HEK293 (cell line): ENCODE measurements at regions not wholly inside any gene's neighbourhood (a gene's known extent, or its start where the extent isn't known, plus 50 kb on each side); places are given as distances from the start of the nearest gene placed in this dataset.

Experiments
- CTCF ChIA-PET: fragments of 350-600 bp; formaldehyde crosslinking; extraction: SDS; loops from one replicate; lab custom pipeline; 2021; ENCODE audit warnings: antibody characterized with exemption; lab: Yijun Ruan, JAX
- POLR2A ChIA-PET: fragments of 300-600 bp; formaldehyde crosslinking; extraction: SDS; loops from one replicate; lab custom pipeline; 2020; ENCODE audit warnings: antibody characterized with exemption, inconsistent platforms; lab: Yijun Ruan, JAX
- H3K27ac ChIP-seq: fragments of 200-500 bp; sonication (Bioruptor generic); 2 replicates; pipeline ENCODE4 v1.5.1; 2014; ENCODE audit warnings: low read depth, low read length, control low read depth, inconsistent platforms; ENCODE audit errors: extremely low read depth
- H3K36me3 ChIP-seq, 2 experiments: fragments of 200-500 bp in 1 of 2; sonication (Bioruptor generic) in 1 of 2; 1 replicate in 1 of 2; 2 replicates in 1 of 2; pipeline ENCODE4 v1.5.1; 2014 to 2017; ENCODE audit warnings: inconsistent platforms in 2 of 2, low read length in 2 of 2; ENCODE audit not compliant: control insufficient read depth in 2 of 2, insufficient read depth in 1 of 2
- H3K4me1 ChIP-seq: fragments of 200-500 bp; sonication (Bioruptor generic); 2 replicates; pipeline ENCODE4 v1.5.1; 2014; ENCODE audit warnings: mild to moderate bottlenecking, low read length, inconsistent platforms; ENCODE audit not compliant: control insufficient read depth, insufficient read depth
- H3K4me3 ChIP-seq: 2 replicates; pipeline ENCODE4 v1.5.1; 2011; ENCODE audit warnings: low read depth, mild to moderate bottlenecking, control low read depth, low read length, moderate library complexity
- H3K9me3 ChIP-seq: fragments of 200-500 bp; sonication (Bioruptor generic); 2 replicates; pipeline ENCODE4 v1.5.1; 2014; ENCODE audit warnings: low read depth, low read length, inconsistent platforms; ENCODE audit not compliant: control insufficient read depth, insufficient read depth
- KLF10 ChIP-seq: fragments of 450-650 bp; IDR thresholded peaks from 2 replicates; pipeline ENCODE4 v1.5.1; 2018; ENCODE audit warnings: missing biosample characterization, mild to moderate bottlenecking, missing genetic modification characterization
- OVOL3 ChIP-seq: fragments of 450-650 bp; formaldehyde crosslinking; IDR thresholded peaks from 2 replicates; pipeline ENCODE4 v1.5.1; 2016; ENCODE audit warnings: missing biosample characterization, missing genetic modification characterization
- SCRT2 ChIP-seq: fragments of 450-650 bp; formaldehyde crosslinking; IDR thresholded peaks from 2 replicates; pipeline ENCODE4 v1.5.1; 2016; ENCODE audit warnings: missing biosample characterization, missing genetic modification characterization
- ZBTB17 ChIP-seq: fragments of 450-650 bp; formaldehyde crosslinking; IDR thresholded peaks from 2 replicates; pipeline ENCODE4 v1.5.1; 2016; ENCODE audit warnings: missing biosample characterization, missing genetic modification characterization
- ZNF2 ChIP-seq: fragments of 450-650 bp; formaldehyde crosslinking; IDR thresholded peaks from 2 replicates; pipeline ENCODE4 v1.5.1; 2016; ENCODE audit warnings: missing biosample characterization, missing genetic modification characterization
- ZNF214 ChIP-seq: fragments of 450-650 bp; formaldehyde crosslinking; IDR thresholded peaks from 2 replicates; pipeline ENCODE4 v1.5.1; 2017; ENCODE audit warnings: missing biosample characterization, mild to moderate bottlenecking, missing genetic modification characterization, borderline replicate concordance
- ZNF239 ChIP-seq: fragments of 450-650 bp; formaldehyde crosslinking; IDR thresholded peaks from 2 replicates; pipeline ENCODE4 v1.5.1; 2016; ENCODE audit warnings: missing biosample characterization, missing genetic modification characterization
- ZNF302 ChIP-seq: fragments of 450-650 bp; formaldehyde crosslinking; IDR thresholded peaks from 2 replicates; pipeline ENCODE4 v1.5.1; 2016; ENCODE audit warnings: missing biosample characterization, missing genetic modification characterization, low read depth
- ZNF354C ChIP-seq: fragments of 450-650 bp; formaldehyde crosslinking; IDR thresholded peaks from 2 replicates; pipeline ENCODE4 v1.5.1; 2016; ENCODE audit warnings: missing biosample characterization, missing genetic modification characterization, low read depth, borderline replicate concordance
- ZNF521 ChIP-seq: fragments of 450-650 bp; formaldehyde crosslinking; IDR thresholded peaks from 2 replicates; pipeline ENCODE4 v1.5.1; 2017; ENCODE audit warnings: missing biosample characterization, mild to moderate bottlenecking, missing genetic modification characterization
- ZNF544 ChIP-seq: fragments of 450-650 bp; formaldehyde crosslinking; IDR thresholded peaks from 2 replicates; pipeline ENCODE4 v1.5.0; 2017; ENCODE audit warnings: missing biosample characterization, missing genetic modification characterization
- ZNF610 ChIP-seq: fragments of 450-650 bp; formaldehyde crosslinking; IDR thresholded peaks from 2 replicates; pipeline ENCODE4 v1.5.1; 2016; ENCODE audit warnings: missing biosample characterization, missing genetic modification characterization, borderline replicate concordance
- ZNF747 ChIP-seq: fragments of 450-650 bp; formaldehyde crosslinking; IDR thresholded peaks from 2 replicates; pipeline ENCODE4 v1.5.1; 2016; ENCODE audit warnings: missing biosample characterization, missing genetic modification characterization
- ZNF792 ChIP-seq: fragments of 450-650 bp; formaldehyde crosslinking; IDR thresholded peaks from 2 replicates; pipeline ENCODE4 v1.5.1; 2016; ENCODE audit warnings: missing biosample characterization, missing genetic modification characterization
- TF ChIP-seq, protein P1 (sequence below): fragments of 450-650 bp; formaldehyde crosslinking; IDR thresholded peaks from 2 replicates; pipeline ENCODE4 v1.5.1; 2016; ENCODE audit warnings: missing biosample characterization, missing genetic modification characterization, borderline replicate concordance
- TF ChIP-seq, protein P2 (sequence below): fragments of 450-650 bp; formaldehyde crosslinking; conservative IDR thresholded peaks from 2 replicates; pipeline ENCODE4 v1.5.1; 2016; ENCODE audit warnings: low read depth, missing biosample characterization, missing genetic modification characterization
- TF ChIP-seq, protein P3 (sequence below): fragments of 450-650 bp; formaldehyde crosslinking; IDR thresholded peaks from 2 replicates; pipeline ENCODE4 v1.5.1; 2016; ENCODE audit warnings: missing biosample characterization, missing genetic modification characterization

DNA sequence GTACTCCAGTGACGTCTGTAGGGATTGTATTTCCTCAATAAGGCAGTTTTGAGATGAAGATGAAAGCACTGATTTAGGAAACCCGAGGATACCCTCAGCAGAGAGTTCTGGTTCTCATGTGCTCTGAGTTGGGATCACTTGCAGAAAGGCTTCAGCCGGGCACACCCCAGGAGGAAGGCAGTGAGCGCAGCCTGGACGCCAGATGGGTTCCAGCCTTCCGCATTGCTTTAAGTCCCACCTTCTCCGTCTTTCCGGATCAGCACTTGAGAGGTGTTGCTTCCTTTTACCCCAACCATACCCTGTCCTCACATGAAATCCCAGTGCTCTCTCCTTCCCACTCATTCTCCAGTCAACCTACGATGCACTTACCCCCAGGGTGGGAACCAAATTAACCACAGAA lies 239.5 kb upstream of the CADM1 start:
- Histone ChIP-seq H3K4me1 (no peaks in the 10 kb centered on the region), H3K9me3 (no peaks in the 10 kb centered on the region), H3K36me3 (no peaks in the 10 kb centered on the region), H3K4me3 (no peak overlapping the region), H3K27ac (no peak overlapping the region)
- CTCF ChIA-PET, result no interaction called here
- no peak for TF ChIP-seq ZBTB17 (tag by site-specific recombination)
- no peak for TF ChIP-seq ZNF354C (tag by site-specific recombination)
- TF ChIP-seq ZNF214, result no peak
- TF ChIP-seq SCRT2, result no peak
- no peak for TF ChIP-seq ZNF302 (tag by site-specific recombination)
- TF ChIP-seq ZNF239 (tag by site-specific recombination), result no peak
- no peak for TF ChIP-seq ZNF521 (tag by site-specific recombination)
- no peak for TF ChIP-seq ZNF2
- TF ChIP-seq, protein P1, sequence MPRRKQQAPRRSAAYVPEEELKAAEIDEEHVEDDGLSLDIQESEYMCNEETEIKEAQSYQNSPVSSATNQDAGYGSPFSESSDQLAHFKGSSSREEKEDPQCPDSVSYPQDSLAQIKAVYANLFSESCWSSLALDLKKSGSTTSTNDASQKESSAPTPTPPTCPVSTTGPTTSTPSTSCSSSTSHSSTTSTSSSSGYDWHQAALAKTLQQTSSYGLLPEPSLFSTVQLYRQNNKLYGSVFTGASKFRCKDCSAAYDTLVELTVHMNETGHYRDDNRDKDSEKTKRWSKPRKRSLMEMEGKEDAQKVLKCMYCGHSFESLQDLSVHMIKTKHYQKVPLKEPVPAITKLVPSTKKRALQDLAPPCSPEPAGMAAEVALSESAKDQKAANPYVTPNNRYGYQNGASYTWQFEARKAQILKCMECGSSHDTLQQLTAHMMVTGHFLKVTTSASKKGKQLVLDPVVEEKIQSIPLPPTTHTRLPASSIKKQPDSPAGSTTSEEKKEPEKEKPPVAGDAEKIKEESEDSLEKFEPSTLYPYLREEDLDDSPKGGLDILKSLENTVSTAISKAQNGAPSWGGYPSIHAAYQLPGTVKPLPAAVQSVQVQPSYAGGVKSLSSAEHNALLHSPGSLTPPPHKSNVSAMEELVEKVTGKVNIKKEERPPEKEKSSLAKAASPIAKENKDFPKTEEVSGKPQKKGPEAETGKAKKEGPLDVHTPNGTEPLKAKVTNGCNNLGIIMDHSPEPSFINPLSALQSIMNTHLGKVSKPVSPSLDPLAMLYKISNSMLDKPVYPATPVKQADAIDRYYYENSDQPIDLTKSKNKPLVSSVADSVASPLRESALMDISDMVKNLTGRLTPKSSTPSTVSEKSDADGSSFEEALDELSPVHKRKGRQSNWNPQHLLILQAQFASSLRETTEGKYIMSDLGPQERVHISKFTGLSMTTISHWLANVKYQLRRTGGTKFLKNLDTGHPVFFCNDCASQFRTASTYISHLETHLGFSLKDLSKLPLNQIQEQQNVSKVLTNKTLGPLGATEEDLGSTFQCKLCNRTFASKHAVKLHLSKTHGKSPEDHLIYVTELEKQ (tag by site-specific recombination), result no peak
- no peak for TF ChIP-seq ZNF544 (tag by site-specific recombination)
- TF ChIP-seq ZNF747 (tag by site-specific recombination), result no peak
- TF ChIP-seq ZNF610, result no peak
- TF ChIP-seq KLF10 (tag by site-specific recombination), result no peak
- TF ChIP-seq ZNF792, result no peak
- POLR2A ChIA-PET, result no interaction called here

DNA sequence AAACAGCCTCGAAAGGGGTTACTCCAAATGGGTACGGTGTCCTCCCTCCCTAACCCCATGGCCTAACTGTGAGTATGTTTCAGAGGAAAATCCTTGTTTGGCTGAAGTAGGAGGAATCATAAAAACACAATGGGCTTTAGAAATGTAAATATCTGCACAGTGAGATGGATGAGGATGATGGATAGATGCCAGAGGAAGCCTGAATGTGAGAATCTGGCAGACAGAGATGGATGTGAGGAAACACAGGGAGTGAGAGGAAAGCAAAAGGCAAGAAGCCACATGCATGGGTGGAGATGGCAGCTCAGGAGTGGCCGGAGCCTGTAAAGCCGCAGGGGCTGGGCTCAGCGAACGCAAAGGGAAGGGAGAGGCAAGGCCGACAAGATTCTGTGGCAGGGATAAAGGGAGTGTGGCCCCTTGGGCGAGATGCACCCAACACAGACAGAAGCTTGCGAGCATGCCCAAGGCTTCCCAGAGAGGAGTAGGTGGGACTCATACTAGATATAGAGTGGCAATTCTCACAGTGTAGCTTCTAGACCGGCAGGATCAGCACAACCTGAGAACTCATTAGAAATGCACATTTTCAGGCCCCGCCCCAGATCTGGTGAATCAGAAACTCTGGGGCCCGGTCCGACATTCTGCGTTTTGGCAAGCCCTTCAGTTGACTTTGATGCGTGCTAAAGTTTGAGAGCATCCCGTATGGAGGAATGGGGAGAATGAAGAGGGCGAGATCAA lies 237.3 kb upstream of the CADM1 start:
- no peak overlapping the region for H3K27ac ChIP-seq
- no peak for TF ChIP-seq OVOL3 (tag by site-specific recombination)
- TF ChIP-seq, protein P2, sequence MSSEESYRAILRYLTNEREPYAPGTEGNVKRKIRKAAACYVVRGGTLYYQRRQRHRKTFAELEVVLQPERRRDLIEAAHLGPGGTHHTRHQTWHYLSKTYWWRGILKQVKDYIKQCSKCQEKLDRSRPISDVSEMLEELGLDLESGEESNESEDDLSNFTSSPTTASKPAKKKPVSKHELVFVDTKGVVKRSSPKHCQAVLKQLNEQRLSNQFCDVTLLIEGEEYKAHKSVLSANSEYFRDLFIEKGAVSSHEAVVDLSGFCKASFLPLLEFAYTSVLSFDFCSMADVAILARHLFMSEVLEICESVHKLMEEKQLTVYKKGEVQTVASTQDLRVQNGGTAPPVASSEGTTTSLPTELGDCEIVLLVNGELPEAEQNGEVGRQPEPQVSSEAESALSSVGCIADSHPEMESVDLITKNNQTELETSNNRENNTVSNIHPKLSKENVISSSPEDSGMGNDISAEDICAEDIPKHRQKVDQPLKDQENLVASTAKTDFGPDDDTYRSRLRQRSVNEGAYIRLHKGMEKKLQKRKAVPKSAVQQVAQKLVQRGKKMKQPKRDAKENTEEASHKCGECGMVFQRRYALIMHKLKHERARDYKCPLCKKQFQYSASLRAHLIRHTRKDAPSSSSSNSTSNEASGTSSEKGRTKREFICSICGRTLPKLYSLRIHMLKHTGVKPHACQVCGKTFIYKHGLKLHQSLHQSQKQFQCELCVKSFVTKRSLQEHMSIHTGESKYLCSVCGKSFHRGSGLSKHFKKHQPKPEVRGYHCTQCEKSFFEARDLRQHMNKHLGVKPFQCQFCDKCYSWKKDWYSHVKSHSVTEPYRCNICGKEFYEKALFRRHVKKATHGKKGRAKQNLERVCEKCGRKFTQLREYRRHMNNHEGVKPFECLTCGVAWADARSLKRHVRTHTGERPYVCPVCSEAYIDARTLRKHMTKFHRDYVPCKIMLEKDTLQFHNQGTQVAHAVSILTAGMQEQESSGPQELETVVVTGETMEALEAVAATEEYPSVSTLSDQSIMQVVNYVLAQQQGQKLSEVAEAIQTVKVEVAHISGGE (tag by site-specific recombination), result no peak
- no peak for TF ChIP-seq ZNF544 (tag by site-specific recombination)
- TF ChIP-seq, protein P3, sequence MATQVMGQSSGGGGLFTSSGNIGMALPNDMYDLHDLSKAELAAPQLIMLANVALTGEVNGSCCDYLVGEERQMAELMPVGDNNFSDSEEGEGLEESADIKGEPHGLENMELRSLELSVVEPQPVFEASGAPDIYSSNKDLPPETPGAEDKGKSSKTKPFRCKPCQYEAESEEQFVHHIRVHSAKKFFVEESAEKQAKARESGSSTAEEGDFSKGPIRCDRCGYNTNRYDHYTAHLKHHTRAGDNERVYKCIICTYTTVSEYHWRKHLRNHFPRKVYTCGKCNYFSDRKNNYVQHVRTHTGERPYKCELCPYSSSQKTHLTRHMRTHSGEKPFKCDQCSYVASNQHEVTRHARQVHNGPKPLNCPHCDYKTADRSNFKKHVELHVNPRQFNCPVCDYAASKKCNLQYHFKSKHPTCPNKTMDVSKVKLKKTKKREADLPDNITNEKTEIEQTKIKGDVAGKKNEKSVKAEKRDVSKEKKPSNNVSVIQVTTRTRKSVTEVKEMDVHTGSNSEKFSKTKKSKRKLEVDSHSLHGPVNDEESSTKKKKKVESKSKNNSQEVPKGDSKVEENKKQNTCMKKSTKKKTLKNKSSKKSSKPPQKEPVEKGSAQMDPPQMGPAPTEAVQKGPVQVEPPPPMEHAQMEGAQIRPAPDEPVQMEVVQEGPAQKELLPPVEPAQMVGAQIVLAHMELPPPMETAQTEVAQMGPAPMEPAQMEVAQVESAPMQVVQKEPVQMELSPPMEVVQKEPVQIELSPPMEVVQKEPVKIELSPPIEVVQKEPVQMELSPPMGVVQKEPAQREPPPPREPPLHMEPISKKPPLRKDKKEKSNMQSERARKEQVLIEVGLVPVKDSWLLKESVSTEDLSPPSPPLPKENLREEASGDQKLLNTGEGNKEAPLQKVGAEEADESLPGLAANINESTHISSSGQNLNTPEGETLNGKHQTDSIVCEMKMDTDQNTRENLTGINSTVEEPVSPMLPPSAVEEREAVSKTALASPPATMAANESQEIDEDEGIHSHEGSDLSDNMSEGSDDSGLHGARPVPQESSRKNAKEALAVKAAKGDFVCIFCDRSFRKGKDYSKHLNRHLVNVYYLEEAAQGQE, result no peak
- TF ChIP-seq, all 188 proteins: peak for 0
- Histone ChIP-seq H3K36me3 (no peaks in the 10 kb centered on the region), H3K9me3 (no peaks in the 10 kb centered on the region), H3K4me3 (no peak overlapping the region), H3K4me1 (no peaks in the 10 kb centered on the region)
- CTCF ChIA-PET, result no interaction called here
- POLR2A ChIA-PET, result no interaction called here
